NCI-H345 treated with DMSO at 0.1 percent for 48 hours (cell line): ENCODE measurements at regions not wholly inside any gene's neighbourhood (a gene's known extent, or its start where the extent isn't known, plus 50 kb on each side); places are given as distances from the start of the nearest gene placed in this dataset.

Source experiments
- DNase-seq: peaks from one replicate; lab custom pipeline; 2025; ENCODE audit not compliant: unreplicated experiment; lab: John Stamatoyannopoulos, UW

DNA sequence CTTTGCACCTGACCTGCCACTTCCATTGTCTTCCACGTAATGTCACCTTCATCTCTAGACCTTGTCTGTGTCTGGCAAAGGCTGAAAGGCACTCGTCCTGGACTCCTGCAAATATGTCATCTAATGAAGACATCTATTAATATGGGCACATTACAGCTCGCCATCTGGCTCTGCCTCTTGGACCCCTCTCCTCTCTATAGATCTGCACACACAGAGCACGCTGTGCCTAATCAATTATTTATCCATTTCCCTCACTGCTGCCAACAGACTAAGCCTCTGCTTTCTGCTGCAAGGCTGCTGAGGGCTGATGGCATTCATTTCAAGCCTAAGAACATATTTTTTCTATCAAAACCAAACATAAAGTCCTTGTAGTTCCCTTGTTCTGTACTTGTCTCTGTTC is 573.0 kb downstream of the TUSC7 start:
- no peak for DNase-seq

DNA sequence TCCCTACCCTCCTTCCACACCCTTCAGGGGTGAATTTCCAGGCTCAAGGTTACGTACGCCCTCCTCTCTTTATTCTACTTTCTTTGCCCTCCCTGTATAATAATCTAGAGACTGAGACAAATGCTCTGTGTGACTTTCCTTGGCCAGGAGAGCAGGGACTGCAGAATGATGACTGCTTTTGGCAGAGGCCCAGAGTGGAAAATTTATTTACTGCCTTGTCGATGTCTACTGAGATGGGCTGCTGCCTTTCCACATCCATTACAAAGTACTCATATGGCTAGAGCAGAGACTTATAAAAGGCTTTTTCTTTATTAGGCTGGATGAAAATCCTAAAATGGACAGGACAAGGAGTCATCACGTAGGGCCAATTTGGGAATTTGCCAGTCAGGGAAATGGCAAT is 576.2 kb downstream of the TUSC7 start:
- no peak for DNase-seq

DNA sequence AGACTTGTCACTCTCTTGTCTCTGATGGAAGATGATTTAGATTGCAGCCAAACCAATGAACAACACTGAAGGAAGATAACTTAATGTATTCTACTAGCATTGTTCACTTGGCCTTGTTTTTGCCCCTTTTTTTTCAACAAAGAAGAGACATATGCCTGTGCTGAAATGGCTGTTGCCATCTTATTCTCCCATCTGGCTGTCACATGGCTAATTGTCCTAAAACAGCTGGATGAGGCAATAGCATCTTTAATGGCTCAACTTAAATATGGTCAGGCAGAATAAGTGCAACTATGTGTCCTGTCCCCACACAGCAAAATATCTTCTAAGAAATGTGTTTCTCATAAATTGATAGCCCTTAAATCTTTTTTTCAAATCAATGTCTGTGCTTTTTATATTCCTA is 576.9 kb downstream of the TUSC7 start:
- no peak for DNase-seq

DNA sequence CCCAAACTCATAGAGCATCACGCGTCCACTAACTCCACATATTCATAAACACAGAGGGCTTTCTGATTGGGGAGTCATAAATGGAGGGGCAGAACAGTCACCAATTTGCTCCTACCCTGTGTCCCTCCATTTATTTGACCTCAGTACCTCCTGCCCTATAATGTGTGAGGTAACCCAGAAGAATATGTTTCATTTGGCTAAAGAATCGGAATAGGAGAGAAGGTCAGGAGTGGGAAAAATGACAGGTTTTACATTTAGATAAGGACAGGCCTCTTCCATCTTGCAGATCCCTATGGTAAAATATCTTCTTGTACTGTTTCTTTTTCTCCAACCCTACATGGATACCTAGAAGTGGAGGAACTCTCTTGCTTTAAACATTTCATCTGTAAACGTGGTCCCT is 578.0 kb downstream of the TUSC7 start:
- no peak for DNase-seq

DNA sequence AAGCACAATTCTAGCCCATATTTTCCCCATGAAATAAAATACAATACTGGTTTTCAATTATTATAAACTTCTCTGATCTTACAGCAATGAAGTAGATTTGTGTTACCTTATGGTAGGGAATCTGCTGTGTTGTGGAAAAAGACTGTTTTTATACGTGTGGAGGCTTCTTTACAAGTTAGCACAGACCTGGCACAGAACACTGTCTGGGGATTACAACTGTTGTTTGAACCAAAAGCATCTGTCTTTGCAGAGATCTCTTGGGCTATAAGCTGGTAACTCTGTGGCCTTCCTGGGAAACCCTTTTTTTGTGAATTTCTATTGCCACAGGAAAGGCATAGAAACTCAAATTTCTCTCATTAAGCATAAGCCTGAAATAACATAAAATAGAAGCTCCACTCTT is 581.9 kb downstream of the TUSC7 start:
- no peak for DNase-seq

DNA sequence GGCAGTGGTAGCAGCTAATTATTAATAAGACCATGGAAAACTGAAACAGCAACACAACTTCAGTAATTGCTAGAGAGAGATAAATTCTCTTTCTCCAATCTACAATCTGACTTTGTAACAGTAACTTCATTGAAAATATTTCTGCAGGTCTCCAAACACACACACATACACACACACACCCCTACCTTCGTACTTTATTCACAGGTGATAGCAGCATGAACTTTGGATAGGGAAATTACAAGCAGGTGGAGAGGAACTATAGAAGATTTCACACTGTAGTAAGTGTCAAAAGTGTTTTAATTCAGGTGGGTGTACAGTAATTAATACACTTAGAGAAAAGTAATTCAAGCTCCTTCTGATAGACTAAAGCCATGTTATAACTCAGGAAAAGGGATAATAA is 587.5 kb downstream of the TUSC7 start:
- no peak for DNase-seq

DNA sequence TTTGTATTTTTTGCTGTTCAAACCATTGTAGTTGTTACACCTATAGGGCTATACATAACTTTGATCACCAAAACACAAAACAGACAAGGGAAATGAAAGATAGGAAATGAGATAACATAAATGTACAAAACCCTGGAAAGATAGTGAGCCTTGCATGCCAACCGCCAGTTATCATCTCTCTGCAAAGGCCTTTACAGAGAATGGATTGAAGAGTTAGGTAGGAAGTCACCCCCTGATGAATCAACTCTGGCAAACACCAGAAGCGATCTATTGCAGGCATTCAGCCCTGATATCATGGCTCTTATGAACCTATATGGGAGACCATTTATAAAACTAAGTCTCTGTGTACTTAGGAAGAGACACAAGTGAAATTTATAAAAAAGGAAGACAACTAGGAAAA is 588.0 kb downstream of the TUSC7 start:
- DNase-seq = no peak

DNA sequence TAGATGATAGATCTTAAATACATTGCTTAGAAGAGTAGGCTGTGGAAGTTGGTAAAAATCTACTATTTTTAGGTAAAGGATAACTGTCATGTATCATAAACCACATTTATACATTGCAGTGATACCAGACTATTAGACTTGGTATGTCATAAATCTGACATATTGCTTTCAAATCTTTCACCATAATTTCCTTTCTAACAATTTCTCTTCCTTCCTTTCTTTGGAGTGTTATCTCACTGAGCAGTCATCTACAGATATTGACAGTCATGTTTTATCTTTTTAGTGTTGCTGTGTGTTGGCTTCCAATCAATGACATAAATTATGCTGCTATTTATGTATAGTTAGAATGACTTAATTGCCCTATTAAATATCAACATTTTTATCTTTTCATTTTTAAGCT is 588.7 kb downstream of the TUSC7 start:
- DNase-seq = no peak

DNA sequence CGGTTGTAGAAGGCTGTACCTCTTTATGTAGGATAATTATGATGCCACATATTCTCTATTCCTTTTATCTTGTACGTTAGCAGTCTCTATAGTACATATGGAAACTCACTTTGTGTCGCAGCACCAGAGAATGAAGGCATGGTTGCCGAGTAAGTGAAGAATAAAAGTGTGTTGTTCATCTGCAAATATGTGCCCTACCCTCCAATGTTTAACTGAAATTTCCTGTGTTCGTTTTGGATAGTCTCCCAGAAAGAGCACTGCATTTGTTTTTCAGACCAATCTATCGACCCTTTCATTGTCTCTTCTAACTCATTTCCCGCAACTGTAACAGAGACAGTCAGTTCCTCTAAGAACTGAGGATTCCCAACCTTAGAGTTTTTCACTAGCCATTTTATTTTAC is 592.8 kb downstream of the TUSC7 start:
- DNase-seq = no peak

DNA sequence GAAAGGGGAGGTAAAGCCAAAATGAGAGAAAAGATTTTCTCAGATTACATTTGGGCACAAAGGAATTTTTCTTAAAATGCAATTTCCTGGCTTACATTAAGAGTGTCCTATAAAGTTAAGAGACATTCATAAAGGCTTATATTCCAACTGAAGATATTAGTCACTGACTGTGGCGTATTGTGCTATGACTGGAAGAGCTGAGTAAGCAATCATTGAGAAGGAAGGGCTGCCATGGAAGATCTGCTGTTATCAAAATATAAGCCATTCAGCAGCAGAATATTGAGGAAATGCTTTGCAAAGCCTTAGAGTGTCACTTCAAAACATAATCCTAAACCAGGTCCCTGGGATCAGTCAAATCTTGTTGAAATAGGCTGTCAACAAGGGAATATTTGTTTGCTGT is 593.9 kb downstream of the TUSC7 start:
- DNase-seq = no peak

DNA sequence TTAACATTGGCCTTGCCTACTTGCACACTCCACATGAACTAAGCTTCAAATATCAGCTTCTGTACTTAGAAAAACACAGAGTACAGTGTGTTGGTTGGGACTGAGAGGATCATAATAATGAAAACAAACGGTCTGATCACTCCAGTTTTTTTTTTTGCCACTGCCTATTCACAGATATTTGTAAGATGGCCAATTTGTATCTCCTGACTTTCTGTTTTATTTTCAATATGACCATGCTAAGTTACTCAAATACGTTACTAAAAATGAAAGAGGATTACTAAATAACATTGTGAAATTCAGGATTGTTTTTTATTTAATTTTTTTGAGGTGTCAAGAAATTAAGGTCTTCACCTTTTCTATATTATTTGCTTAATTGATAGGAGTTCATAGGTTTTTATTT is 595.1 kb downstream of the TUSC7 start:
- no peak for DNase-seq

DNA sequence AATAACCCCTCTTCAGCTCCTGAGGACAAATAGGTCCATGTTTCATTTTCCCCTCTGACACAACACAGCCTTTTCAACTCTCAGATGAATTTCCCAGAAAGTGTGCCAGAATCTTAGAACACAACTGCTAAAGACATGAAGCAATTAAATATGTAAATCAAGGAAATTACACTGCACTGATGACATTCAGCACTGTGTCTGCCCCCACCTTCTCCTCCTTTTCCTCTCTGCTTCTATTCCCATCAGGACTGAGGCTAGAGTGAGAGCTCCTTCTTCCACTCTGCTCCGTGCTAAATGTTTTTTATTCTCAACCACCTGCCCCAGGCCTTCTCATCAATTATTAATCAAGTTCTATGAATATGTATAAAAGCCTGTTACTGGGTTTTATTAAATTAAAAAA is 596.1 kb downstream of the TUSC7 start:
- no peak for DNase-seq

DNA sequence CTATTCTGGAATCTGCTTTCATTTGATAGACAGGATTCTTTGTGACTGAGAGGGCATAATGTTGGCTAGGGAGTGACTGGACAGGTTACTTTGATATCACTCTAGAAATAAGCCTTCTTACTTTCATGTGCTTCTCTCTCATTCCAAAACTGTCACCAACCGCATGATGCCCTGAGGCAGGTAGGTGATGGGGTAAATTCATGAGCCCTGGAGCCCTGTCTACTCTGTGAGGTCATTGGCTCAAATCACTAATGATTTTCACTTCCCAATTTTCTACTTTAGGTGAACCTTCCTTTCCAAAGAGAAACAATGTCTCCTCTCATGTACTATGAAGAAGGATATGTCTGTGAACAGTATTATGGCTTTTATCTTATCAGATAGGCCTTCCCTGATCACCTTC is 596.7 kb downstream of the TUSC7 start:
- DNase-seq = no peak

DNA sequence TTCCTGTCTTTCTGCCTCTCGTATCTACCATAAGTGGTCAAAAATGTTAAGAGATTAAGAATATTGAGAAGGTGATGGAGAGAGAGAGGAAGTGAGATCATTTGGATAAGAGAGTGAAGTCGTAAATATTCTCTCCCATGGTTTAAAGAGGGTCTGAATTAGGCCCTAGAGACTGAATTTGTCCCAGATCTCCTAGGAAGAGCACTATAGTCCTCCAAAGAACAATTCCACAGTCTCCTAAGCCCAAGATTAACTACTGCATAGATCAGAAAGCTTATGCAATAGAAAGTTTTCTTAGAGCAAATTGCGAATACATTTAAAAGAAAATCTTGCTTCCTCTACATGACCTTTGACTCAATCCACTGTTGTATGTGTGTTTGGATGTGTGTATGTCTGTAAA is 598.8 kb downstream of the TUSC7 start:
- no peak for DNase-seq

DNA sequence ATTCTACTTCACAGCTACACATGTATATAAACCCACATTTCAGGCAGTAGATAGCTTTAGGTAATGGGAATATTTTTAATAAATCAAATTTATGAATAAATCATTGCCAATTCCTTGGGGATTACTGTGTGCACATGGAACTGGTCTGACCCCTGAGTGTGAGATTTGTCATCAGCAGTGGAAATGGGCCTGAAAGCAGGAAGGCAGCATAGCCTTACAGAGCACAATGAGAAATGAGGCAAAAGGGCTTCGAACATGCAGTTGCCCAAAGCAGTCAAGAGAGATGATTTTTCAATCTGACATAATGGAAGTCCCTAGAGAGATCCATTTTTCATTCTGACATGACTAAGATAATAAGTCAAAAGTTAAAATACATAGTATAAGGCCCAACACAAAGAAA is 599.2 kb downstream of the TUSC7 start:
- DNase-seq = no peak

DNA sequence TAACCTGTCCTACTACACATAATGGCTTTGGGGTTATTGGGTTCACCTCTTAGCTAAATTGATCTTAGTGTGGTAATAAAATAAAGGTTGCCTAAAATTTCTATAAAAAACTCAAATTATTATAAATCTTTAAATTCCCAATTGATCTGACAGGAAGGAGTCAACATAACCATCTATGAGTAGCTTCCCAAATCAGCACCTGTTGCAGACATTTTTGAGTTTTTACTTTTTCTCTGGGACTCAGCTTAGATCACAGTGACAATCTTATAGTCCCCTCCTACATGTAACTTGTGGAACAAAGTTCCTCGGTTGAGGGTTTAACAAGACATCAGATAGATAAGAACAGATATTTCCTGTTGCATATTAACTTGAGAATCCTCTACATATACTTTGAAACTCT is 601.0 kb downstream of the TUSC7 start:
- no peak for DNase-seq

DNA sequence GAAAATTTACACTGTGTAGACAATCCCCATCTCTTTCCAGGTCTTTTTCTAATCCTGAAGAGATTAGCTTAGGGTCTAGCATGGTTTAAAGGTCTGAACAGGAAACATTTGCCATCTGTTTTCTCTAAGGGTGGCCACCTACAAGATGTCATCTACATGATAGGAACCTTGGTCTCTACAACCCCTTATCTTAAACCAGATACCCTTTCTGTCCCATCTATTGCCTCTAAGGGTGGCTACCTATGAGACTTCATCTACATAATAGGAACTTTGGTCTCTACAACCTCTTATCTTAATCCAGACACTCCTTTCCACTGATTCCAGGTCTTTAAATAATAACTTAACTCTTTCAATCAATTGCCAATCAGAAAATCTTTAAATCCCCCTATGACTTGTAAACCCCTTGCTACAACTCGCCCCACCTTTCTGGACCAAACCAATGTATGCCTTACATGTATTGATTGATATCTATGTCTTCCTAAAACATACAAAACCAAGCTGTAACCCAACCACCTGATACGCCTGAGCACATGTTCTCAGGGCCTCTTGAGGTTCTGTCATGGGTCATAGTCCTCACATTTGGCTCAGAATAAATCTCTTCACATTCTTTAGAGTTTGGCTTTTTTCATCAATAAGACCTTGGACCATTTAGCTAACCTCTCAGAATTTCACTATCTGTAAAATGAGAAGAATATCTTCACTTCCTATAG is 605.0 kb downstream of the TUSC7 start:
- DNase-seq = no peak

DNA sequence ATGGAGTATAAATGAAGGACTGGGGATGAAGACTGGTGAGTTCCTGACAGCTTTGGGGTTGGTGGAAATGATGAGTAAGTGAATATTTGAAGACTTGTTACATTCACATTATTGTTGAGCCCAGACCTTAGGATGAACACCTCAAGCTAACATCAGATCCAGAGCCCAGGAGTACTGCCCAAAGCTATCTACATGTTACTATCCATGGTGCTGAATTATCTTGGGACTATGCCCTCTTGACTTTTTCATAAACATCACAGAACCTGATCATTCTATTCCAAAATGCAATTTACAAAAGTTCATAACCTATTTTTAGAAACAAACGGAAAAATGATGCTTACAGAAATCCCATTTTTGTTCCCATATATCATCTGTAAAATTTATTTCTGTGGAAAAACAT is 613.3 kb downstream of the TUSC7 start:
- no peak for DNase-seq

DNA sequence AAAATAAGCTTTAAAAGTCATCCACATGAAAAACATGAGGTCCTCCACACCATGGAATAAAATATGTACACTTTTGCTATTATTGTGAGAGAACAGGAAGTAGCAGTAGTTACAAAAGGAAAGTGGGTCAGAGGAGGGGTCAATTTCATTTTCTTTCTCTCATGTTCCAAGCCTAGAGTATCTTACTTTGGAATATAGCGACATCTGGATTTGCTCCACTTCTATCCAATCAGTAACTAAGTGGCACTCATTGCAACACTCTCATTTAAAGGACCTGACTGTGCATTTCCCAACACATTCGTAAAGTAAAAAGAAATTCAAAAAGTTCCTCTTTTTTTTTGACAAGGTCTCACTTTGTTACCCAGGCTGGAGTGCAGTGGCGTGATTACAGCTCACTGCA is 637.3 kb downstream of the TUSC7 start:
- no peak for DNase-seq

DNA sequence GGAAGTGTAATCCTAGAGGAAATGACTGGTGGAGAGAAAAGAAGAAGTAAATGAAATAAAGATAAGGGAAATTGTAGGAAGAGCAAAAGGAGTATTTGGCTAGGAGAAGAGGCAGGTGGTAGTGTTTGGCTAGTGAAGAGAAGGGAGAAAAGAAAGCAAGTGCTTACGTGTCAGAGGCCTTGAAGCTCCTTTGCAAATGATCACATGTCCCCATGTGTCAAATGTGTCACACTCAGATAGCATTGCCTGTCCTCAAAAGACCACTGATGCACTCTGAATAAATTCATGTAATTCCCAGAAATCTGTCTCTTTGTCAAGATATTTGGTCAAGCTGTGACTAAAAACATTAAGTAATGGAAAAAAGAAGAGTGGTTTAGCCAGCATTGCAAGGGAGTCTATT is 639.3 kb downstream of the TUSC7 start:
- no peak for DNase-seq

DNA sequence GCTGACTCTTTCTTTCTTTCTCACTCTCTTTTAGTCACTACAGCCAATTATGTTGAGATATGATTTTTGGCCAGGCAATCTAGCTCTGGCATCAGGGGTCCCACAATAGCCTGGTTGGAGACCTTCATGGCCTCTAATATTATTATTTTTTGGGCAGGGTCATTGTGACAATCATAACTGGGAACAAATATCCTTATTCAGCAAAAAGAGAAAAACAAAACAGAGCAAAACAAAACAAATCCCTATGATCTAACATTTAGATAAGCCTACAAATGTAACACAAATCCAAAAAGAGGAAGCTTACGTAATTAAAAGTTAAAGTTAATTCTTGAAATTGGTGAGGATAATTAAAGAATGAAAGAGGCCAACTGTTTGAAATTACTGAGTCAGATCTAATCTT is 640.0 kb downstream of the TUSC7 start:
- no peak for DNase-seq

DNA sequence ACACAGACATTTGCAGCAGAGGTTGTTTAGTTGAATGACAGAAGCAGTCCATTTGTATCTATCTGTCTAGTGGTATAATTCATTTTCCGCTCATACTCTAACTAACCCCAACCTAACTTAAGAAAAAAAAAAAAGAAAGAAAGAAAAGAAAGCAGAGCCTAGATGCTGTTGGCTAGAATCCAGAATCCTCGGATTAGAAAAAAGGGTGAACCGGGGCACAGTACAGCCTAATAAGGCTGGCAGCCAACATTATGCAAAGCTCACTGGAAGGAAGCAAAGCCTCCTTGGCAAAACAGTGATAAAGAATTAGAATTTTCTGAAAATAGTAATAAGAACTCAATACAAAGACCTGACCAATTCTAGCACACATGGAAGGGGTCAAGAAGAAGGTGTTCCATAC is 640.8 kb downstream of the TUSC7 start:
- no peak for DNase-seq

DNA sequence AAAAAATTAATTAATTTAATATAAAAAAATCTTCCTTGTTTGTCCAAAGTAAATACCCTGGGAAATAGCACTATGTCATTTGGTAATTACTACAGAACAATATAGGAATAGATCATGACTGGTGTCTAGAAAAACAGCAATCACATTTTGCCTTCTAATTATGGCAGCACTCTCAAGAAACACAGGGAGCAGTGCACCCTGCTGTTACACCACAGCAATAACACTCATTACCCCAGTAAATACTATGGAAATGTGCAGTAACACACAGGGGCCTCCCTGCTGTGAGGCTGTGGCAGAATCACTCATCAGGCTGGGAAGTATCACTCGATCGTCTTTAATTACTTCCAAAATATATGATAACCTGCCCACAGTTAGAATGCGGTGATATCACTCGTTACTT is 646.0 kb downstream of the TUSC7 start:
- peak; percentile 3 for DNase-seq
